Stimulated activated CD4-positive, alpha-beta T cell treated with anti-CD3 and anti-CD28 coated beads, Interleukin-4, amount 100 ng/mL, for 48 hours (primary cell): ENCODE measurements at regions not wholly inside any gene's neighbourhood (a gene's known extent, or its start where the extent isn't known, plus 50 kb on each side); places are given as distances from the start of the nearest gene placed in this dataset.

Experiments
- DNase-seq, 2 donors: peaks; one replicate each; pipeline ENCODE4 v3.0.0-alpha.2; 2020; ENCODE audit warnings: low read depth in 2 of 2

DNA sequence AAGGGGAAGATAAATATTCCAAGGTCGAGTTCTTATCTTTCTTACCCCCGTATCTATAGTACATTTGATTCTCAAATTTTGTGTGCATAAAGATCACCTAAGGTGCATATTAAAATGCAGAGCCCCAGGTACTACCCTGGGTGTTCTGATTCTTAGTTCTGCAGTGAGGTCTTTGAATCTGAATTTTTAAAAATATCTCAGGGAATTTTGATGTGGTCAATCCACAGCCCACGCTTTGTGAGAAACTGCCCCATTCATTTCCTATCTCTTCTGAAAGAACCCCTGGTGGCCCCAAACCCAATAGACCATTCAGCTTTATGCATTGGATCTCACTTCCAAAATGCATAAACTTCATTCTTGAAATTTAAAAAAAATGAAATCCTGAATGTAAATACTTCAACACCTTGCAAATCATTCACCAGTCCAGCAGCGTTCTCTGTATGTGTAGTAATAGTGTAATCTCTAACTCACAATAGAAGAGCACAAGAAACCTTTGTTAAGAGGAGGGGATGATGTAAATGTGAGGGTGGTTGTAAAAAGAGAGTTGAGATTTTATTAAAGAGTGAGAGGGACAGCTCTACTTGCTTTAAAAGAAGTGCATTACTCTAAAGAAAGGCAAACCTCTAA is 108.8 kb upstream of the ZP4 start:
- no peak for DNase-seq

DNA sequence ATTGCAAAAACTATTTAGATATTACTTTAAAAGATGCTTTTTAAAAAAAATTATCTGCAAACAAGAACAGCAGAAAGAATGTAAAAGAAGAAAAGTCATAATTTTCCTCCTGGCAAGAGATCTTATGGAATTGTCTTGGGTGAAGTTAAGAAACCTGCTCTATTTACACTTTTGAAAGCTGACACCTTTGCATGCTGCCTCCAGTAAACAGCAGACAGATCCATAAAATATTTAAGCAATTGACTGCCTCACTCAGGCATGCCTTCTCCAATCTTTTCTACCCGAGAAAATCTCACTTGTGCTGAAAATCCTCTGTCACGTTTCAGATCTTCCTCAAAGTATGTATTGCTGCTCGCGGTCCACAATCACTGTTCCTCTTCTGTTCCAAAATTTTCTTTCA is 107.9 kb upstream of the ZP4 start:
- no peak for DNase-seq

DNA sequence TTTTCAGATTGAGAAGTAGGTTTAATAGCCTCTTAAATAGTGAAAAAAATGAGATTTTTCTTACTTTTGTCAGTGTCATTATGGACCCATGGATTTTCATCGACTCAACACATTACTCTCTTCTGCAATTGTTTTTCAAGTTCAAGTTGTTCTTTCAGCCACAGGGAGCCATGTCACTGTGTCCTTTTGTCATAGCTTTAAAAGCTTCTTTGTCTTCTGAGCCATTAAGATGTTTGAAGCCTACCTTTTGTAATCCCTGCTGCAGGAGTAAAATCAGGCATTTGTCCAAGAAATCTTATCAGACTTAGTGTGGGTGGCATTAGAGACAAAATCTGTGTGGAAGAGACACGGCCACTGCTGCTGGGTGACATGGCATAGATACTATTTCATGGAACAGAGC is 92.8 kb upstream of the ZP4 start:
- no peak for DNase-seq

DNA sequence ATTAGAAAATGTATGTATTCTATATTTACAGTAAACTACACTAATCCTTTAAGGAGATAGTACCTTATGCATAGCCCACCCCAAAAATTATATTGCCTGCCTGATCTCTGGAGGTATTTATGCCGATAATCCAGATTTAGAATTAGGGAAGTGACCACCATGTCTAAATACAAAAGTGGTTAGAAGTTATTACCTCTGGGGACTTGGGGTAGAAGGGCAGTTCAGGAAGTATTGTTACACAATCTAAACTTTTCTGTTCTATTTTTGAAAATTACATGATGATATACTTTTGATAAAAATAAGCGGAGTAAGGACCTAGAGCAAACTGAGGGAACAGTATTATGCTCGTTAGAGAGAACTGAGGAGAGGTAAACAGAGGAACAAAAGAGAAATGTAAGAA is 90.5 kb upstream of the ZP4 start:
- no peak for DNase-seq

GRCh38 chr1:237976331-237976730 is 85.6 kb upstream of the ZP4 start:
- DNase-seq, result no peak

GRCh38 chr1:237975903-237976302 is 85.2 kb upstream of the ZP4 start:
- DNase-seq, result no peak

GRCh38 chr1:237975376-237975775 is 84.7 kb upstream of the ZP4 start:
- DNase-seq, result no peak

DNA sequence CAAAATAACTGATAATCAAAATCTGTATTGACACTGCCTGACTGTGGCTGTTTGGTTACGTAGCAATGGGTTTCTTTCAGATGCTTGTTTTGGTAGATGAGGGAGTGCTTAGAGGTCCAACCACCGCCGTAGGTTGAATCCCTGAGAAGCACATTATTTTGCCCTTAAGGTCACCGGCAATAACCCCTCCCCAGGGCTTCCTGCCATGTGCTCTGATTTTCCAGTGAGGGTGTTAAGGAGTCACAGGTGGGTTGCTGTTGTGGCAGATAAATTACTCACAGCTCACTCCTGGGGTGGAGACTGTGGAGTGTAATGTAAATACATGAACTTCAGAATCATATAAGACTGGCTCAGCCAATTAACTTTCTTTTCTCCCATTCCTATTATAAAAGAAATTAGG is 81.5 kb upstream of the ZP4 start:
- DNase-seq, result no peak

GRCh38 chr1:237962985-237963384 is 72.3 kb upstream of the ZP4 start:
- DNase-seq, result no peak

DNA sequence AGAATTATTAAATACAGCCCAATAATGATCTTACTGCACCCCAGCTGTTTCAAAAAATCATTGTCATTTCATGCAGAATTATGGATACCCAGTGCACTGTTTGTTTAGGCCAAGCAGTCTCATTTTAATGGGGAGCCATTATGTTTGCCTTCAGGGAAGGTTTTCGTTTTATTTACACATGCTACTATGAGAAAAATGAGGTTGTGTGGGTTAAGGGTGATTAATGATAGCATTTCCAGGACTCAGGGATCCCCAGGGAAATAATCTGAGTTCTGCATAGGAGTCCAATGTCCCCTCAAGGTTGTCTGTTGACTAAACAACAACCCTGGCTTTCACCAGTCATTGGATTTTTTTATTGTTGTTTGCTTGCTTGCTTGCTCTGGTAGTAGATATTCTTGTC is 71.0 kb upstream of the ZP4 start:
- no peak for DNase-seq

DNA sequence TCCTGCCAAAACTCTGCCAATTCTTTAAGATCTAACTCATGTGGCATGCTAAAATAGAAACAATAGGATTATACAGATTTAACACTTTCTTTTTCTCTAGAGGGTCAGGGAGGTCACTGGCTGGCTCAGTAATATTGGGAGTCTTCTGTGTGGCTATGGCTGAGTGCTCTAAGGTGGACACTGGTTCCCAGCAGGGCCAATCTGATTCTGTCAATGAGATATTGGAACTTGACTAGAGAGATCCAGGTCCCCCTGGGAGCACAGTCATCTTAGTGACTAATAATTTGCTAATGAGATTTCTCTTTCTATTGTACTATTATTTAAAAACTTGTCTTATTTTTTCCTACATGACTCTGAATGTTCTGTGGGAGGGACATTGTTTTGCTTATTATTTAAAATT is 69.1 kb upstream of the ZP4 start:
- DNase-seq, result no peak

- no peak for DNase-seq
These were observed 62.5 kb upstream of the ZP4 start for GRCh38 chr1:237953238-237953637.
